ENCODE measurements at regions not wholly inside any gene's neighbourhood (a gene's known extent, or its start where the extent isn't known, plus 50 kb on each side); places are given as distances from the start of the nearest gene placed in this dataset.

- no peak for TF ChIP-seq POLR2A (IDR thresholded peaks at IDR 0.05)
- TF ChIP-seq CTCF (IDR thresholded peaks at IDR 0.05 in 8 of 11, conservative IDR thresholded peaks at IDR 0.05 in 3 of 11): no peak
These were observed 489.3 kb upstream of the CHST9 start for GRCh38 chr18:27674411-27674810.

Measured in spleen (tissue), 7 donors.